ENCODE measurements at regions not wholly inside any gene's neighbourhood (a gene's known extent, or its start where the extent isn't known, plus 50 kb on each side); places are given as distances from the start of the nearest gene placed in this dataset.

DNA sequence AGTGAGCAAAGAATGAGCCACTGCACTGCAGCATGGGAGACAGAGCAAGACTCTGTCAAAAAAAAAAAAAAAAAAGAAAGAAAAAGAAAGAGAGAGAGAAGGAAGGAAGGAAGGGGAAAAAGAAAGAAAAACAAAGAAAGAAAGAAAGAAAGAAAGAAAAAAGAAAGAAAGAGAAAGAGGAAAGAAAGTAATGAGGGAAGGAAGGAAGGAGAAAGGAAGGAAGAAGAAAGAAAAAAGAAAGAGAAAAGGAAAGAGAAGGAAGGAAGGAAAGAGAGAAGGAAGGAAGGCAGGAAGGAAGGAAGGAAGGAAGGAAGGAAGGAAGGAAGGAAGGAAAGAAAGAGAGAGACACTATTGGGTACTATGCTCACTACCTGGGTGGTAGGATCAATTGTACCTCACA lies 122.2 kb upstream of the ERCC4 start:
- Histone ChIP-seq H3K79me2 (ENCODE audit: insufficient read depth, low read length) (no peaks in the 10 kb centered on the region), H3K27ac (ENCODE audit: low read depth, low read length) (no peak overlapping the region), H3K36me3 (ENCODE audit: control insufficient read depth in 1 of 2, insufficient read depth in 2 of 2, low read length in 2 of 2) (no peaks in the 10 kb centered on the region), H4K20me1 (ENCODE audit: insufficient read depth) (no peaks in the 10 kb centered on the region), H3K4me1 (ENCODE audit: control insufficient read depth in 1 of 2, insufficient read depth in 2 of 2, low read length in 2 of 2) (no peaks in the 10 kb centered on the region), H3K9ac (ENCODE audit: low read length) (no peak overlapping the region), H3K4me2 (ENCODE audit: low read length) (no peak overlapping the region), H3K9me2 (ENCODE audit: insufficient read depth) (no peaks in the 10 kb centered on the region), H3K27me3 (ENCODE audit: insufficient read depth, low read length) (peaks cover 7% of the 10 kb centered on the region; the same call in 1 of the 2 replicates), H3K9me3 (ENCODE audit: control insufficient read depth in 1 of 2, insufficient read depth in 1 of 2, low read depth in 1 of 2, low read length in 2 of 2) (no peaks in the 10 kb centered on the region), H3K4me3 (replicated peaks in 1 of 2; ENCODE audit: low read depth in 1 of 2, low read length in 2 of 2) (no peak overlapping the region), H2AFZ (ENCODE audit: low read depth, low read length, poor library complexity, severe bottlenecking) (no peak overlapping the region)
- DNase-seq (ENCODE audit: low read depth, low spot score) (no peak), ATAC-seq (no peak)
- ChIA-PET RAD21 (ENCODE audit: low non-redundant PET in 1 of 2, low total read pairs in 2 of 2, uncharacterized antibody in 2 of 2, unreplicated experiment in 2 of 2) (no interaction called here), POLR2A (no interaction called here), CTCF (no interaction called here)
- BruUV-seq (replicated peaks): no TSS peak
- no peak for TF ChIP-seq CEBPB (IDR thresholded peaks at IDR 0.05; ENCODE audit: low read depth)
- TF ChIP-seq, protein P1, sequence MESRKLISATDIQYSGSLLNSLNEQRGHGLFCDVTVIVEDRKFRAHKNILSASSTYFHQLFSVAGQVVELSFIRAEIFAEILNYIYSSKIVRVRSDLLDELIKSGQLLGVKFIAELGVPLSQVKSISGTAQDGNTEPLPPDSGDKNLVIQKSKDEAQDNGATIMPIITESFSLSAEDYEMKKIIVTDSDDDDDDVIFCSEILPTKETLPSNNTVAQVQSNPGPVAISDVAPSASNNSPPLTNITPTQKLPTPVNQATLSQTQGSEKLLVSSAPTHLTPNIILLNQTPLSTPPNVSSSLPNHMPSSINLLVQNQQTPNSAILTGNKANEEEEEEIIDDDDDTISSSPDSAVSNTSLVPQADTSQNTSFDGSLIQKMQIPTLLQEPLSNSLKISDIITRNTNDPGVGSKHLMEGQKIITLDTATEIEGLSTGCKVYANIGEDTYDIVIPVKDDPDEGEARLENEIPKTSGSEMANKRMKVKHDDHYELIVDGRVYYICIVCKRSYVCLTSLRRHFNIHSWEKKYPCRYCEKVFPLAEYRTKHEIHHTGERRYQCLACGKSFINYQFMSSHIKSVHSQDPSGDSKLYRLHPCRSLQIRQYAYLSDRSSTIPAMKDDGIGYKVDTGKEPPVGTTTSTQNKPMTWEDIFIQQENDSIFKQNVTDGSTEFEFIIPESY (IDR thresholded peaks at IDR 0.05; ENCODE audit: extremely low read depth, insufficient replicate concordance, low read length): no peak
- TF ChIP-seq EZH2phosphoT487 (IDR thresholded peaks at IDR 0.05; ENCODE audit: borderline replicate concordance): no peak
- TF ChIP-seq, protein P2, sequence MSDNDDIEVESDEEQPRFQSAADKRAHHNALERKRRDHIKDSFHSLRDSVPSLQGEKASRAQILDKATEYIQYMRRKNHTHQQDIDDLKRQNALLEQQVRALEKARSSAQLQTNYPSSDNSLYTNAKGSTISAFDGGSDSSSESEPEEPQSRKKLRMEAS (IDR thresholded peaks at IDR 0.05): no peak
- TF ChIP-seq ELF1 (IDR thresholded peaks at IDR 0.05; ENCODE audit: borderline replicate concordance, low read depth): no peak
- no peak for TF ChIP-seq SIN3A (IDR thresholded peaks at IDR 0.05; ENCODE audit: low read depth)
- no peak for TF ChIP-seq EGR1 (IDR thresholded peaks at IDR 0.05; ENCODE audit: low read depth)
- intact Hi-C loops (cut with micrococcal nuclease): no loop called here

DNA sequence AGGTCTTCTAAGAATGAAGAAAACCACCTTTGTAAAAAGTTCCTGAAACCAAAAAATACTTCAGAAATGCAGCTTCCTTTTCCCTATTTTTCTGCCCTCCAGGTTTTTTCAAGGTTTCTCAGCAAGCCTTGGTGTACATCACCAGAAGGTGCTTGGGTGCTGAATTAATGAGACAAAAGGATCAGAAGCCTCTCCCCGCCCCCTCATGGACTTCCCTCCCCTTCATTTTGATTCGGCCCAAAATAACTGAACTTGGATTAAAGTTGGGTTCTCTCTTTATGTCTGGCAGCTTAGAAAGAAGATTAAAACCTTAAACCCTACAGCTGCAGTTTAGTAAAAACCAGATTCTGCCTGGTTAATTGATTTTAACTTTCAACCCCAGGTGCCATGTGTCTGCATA lies 121.7 kb upstream of the ERCC4 start:
- Histone ChIP-seq H3K9me3 (ENCODE audit: control insufficient read depth in 1 of 2, insufficient read depth in 1 of 2, low read depth in 1 of 2, low read length in 2 of 2) (no peaks in the 10 kb centered on the region), H3K9me2 (ENCODE audit: insufficient read depth) (no peaks in the 10 kb centered on the region), H3K27ac (ENCODE audit: low read depth, low read length) (no peak overlapping the region), H3K4me1 (ENCODE audit: control insufficient read depth in 1 of 2, insufficient read depth in 2 of 2, low read length in 2 of 2) (no peaks in the 10 kb centered on the region), H3K4me2 (ENCODE audit: low read length) (no peak overlapping the region), H3K36me3 (ENCODE audit: control insufficient read depth in 1 of 2, insufficient read depth in 2 of 2, low read length in 2 of 2) (no peaks in the 10 kb centered on the region), H2AFZ (ENCODE audit: low read depth, low read length, poor library complexity, severe bottlenecking) (no peak overlapping the region), H4K20me1 (ENCODE audit: insufficient read depth) (no peaks in the 10 kb centered on the region), H3K4me3 (replicated peaks in 1 of 2; ENCODE audit: low read depth in 1 of 2, low read length in 2 of 2) (no peak overlapping the region), H3K9ac (ENCODE audit: low read length) (no peak overlapping the region), H3K27me3 (ENCODE audit: insufficient read depth, low read length) (peaks cover 7% of the 10 kb centered on the region; the same call in 1 of the 2 replicates), H3K79me2 (ENCODE audit: insufficient read depth, low read length) (no peaks in the 10 kb centered on the region)
- ChIA-PET RAD21 (ENCODE audit: low non-redundant PET in 1 of 2, low total read pairs in 2 of 2, uncharacterized antibody in 2 of 2, unreplicated experiment in 2 of 2) (no interaction called here), POLR2A (no interaction called here), CTCF (no interaction called here)
- TF ChIP-seq JUND (IDR thresholded peaks at IDR 0.05): no peak
- TF ChIP-seq CBX3 (IDR thresholded peaks at IDR 0.05; ENCODE audit: low read depth): no peak
- TF ChIP-seq, protein P3, sequence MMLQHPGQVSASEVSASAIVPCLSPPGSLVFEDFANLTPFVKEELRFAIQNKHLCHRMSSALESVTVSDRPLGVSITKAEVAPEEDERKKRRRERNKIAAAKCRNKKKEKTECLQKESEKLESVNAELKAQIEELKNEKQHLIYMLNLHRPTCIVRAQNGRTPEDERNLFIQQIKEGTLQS (IDR thresholded peaks at IDR 0.05): no peak
- no TSS peak for BruUV-seq (replicated peaks)
- ATAC-seq (no peak), DNase-seq (ENCODE audit: low read depth, low spot score) (no peak)
- intact Hi-C loops (cut with micrococcal nuclease): no loop called here
